OCI-LY7 (cell line): ENCODE measurements at regions not wholly inside any gene's neighbourhood (a gene's known extent, or its start where the extent isn't known, plus 50 kb on each side); places are given as distances from the start of the nearest gene placed in this dataset.

Experiments
- BruUV-seq: library from RNA; stranded (reverse); fragments of 400-500 nt; replicated peaks from 2 replicates; lab custom pipeline; 2021; lab: Mats Ljungman, UMichigan
- CTCF ChIA-PET: fragments of 300-600 bp; sonication (Branson Sonifier 250); formaldehyde crosslinking; loops from one replicate; lab custom pipeline; 2022; ENCODE audit warnings: antibody characterized with exemption; ENCODE audit not compliant: unreplicated experiment; lab: Charles Lee
- POLR2A ChIA-PET: fragments of 300-600 bp; sonication (Branson Sonifier 250); formaldehyde crosslinking; loops from one replicate; lab custom pipeline; 2022; ENCODE audit warnings: antibody characterized with exemption; lab: Charles Lee
- DNase-seq: peaks from one replicate; pipeline ENCODE4 v3.0.0-alpha.2; 2015; ENCODE audit warnings: low spot score
- H2AFZ ChIP-seq: fragments of 200-600 bp; sonication (generic), shearing (Covaris generic); 2 replicates; pipeline ENCODE4 v1.6.1; 2014; ENCODE audit warnings: mild to moderate bottlenecking, antibody characterized with exemption, low read length, moderate library complexity
- H3K27ac ChIP-seq: fragments of 200-600 bp; sonication (generic); 2 replicates; pipeline ENCODE4 v1.5.1; 2014; ENCODE audit warnings: mixed run types, low read depth, mild to moderate bottlenecking, moderate library complexity, low read length, inconsistent platforms; ENCODE audit not compliant: poor library complexity, severe bottlenecking
- H3K36me3 ChIP-seq: fragments of 200-600 bp; sonication (generic); 2 replicates; pipeline ENCODE4 v1.6.1; 2014; ENCODE audit warnings: mild to moderate bottlenecking, antibody characterized with exemption, low read length, moderate library complexity, mixed read lengths; ENCODE audit not compliant: insufficient read depth
- H3K4me1 ChIP-seq: fragments of 200-600 bp; sonication (generic); 2 replicates; pipeline ENCODE4 v1.5.1; 2014; ENCODE audit warnings: mild to moderate bottlenecking, low read length; ENCODE audit not compliant: insufficient read depth, poor library complexity, severe bottlenecking
- H3K4me2 ChIP-seq: fragments of 200-600 bp; sonication (generic); 2 replicates; pipeline ENCODE4 v1.6.1; 2014; ENCODE audit warnings: mild to moderate bottlenecking, low read length
- H3K4me3 ChIP-seq: fragments of 200-600 bp; sonication (generic); 2 replicates; pipeline ENCODE4 v1.5.1; 2014; ENCODE audit warnings: mild to moderate bottlenecking, low read depth, low read length; ENCODE audit not compliant: poor library complexity, severe bottlenecking
- H3K79me2 ChIP-seq: fragments of 200-600 bp; sonication (generic); 2 replicates; pipeline ENCODE4 v1.6.1; 2016; ENCODE audit warnings: low read depth, mild to moderate bottlenecking, low read length, moderate library complexity, mixed read lengths; ENCODE audit not compliant: insufficient read depth
- H3K9me2 ChIP-seq: fragments of 200-600 bp; sonication (generic); 2 replicates; pipeline ENCODE4 v1.6.1; 2016; ENCODE audit warnings: mild to moderate bottlenecking, low read length, mixed read lengths; ENCODE audit not compliant: insufficient read depth
- H3K9me3 ChIP-seq: fragments of 200-600 bp; sonication (generic); 2 replicates; pipeline ENCODE4 v1.6.1; 2014; ENCODE audit warnings: mild to moderate bottlenecking, mixed run types, low read length, mixed read lengths
- H4K20me1 ChIP-seq: fragments of 200-600 bp; sonication (generic); 2 replicates; pipeline ENCODE4 v1.6.1; 2014; ENCODE audit warnings: mild to moderate bottlenecking, antibody characterized with exemption, low read length, moderate library complexity, mixed read lengths; ENCODE audit not compliant: insufficient read depth
- CTCF ChIP-seq: fragments of 200-600 bp; sonication (generic); conservative IDR thresholded peaks from 2 replicates; pipeline ENCODE4 v1.5.1; 2014; ENCODE audit warnings: mild to moderate bottlenecking, antibody characterized with exemption, low read length, moderate library complexity, mixed read lengths
- EZH2phosphoT487 ChIP-seq: fragments of 200-600 bp; sonication (generic); IDR thresholded peaks from 2 replicates; pipeline ENCODE4 v1.6.1; 2018; ENCODE audit warnings: low read depth, borderline replicate concordance, mild to moderate bottlenecking, mixed run types, antibody characterized with exemption, low read length, moderate library complexity, mixed read lengths
- intact Hi-C: fragments of 100-400 bp; cut with micrococcal nuclease; formaldehyde crosslinking; loops from one replicate; pipeline ENCODE4 v1.10.0; 2022; ENCODE audit not compliant: unreplicated experiment

GRCh38 chr5:67341478-67341877 lies 144.9 kb upstream of the CD180 start:
- Histone ChIP-seq H3K4me3 (no peak overlapping the region), H3K4me2 (no peak overlapping the region), H2AFZ (no peak overlapping the region), H4K20me1 (no peaks in the 10 kb centered on the region), H3K36me3 (no peaks in the 10 kb centered on the region), H3K9me3 (no peaks in the 10 kb centered on the region), H3K79me2 (no peaks in the 10 kb centered on the region), H3K4me1 (no peaks in the 10 kb centered on the region), H3K27ac (no peak overlapping the region), H3K9me2 (no peaks in the 10 kb centered on the region)
- no peak for TF ChIP-seq CTCF
- no peak for TF ChIP-seq EZH2phosphoT487
- intact Hi-C loops = no loop called here
- ChIA-PET POLR2A (interaction anchor here (0.6 to 1.6 kb wide), 3 partner anchors 10 to 165 kb away, joined by 3 to 6 read pairs (median 4); no protein-coding TSS in a partner anchor), CTCF (no interaction called here)
- BruUV-seq = no TSS peak
- no peak for DNase-seq

- no peaks in the 10 kb centered on the region for H3K4me1 ChIP-seq
- no peak overlapping the region for H3K4me3 ChIP-seq
- BruUV-seq = no TSS peak
- no peaks in the 10 kb centered on the region for H3K36me3 ChIP-seq
- no peaks in the 10 kb centered on the region for H3K79me2 ChIP-seq
- no peak overlapping the region for H3K27ac ChIP-seq
- POLR2A ChIA-PET = no interaction called here
- no peak overlapping the region for H3K4me2 ChIP-seq
- H3K9me2 ChIP-seq = no peaks in the 10 kb centered on the region
- intact Hi-C loops = no loop called here
- TF ChIP-seq CTCF = no peak
- no peak for TF ChIP-seq EZH2phosphoT487
- CTCF ChIA-PET = no interaction called here
- no peaks in the 10 kb centered on the region for H3K9me3 ChIP-seq
- no peak overlapping the region for H2AFZ ChIP-seq
- no peak for DNase-seq
- no peaks in the 10 kb centered on the region for H4K20me1 ChIP-seq
Measured at GRCh38 chr5:67339219-67339767, 142.7 kb upstream of the CD180 start.

- BruUV-seq = no TSS peak
- intact Hi-C loops = no loop called here
- DNase-seq = no peak
- Histone ChIP-seq H3K79me2 (no peaks in the 10 kb centered on the region), H3K9me2 (no peaks in the 10 kb centered on the region), H3K36me3 (no peaks in the 10 kb centered on the region), H3K4me1 (no peaks in the 10 kb centered on the region), H3K4me2 (no peak overlapping the region), H4K20me1 (no peaks in the 10 kb centered on the region), H2AFZ (no peak overlapping the region), H3K9me3 (no peaks in the 10 kb centered on the region), H3K27ac (no peak overlapping the region), H3K4me3 (no peak overlapping the region)
- POLR2A ChIA-PET = interaction anchor here (0.6 kb wide), 1 partner anchor 912 kb away, joined by 3 read pairs; no protein-coding TSS in a partner anchor
- CTCF ChIA-PET = no interaction called here
- no peak for TF ChIP-seq CTCF
- TF ChIP-seq EZH2phosphoT487 = no peak
Measured at GRCh38 chr5:67338421-67338820, 141.8 kb upstream of the CD180 start.
